Prostate gland (tissue), 2 donors: ENCODE measurements at regions not wholly inside any gene's neighbourhood (a gene's known extent, or its start where the extent isn't known, plus 50 kb on each side); places are given as distances from the start of the nearest gene placed in this dataset.
"Not testable (repeated sequence)": the region's sequence is repeated elsewhere in the genome, so short reads cannot be mapped to it uniquely, and the experiment has no call there.

Source experiments
- CTCF ChIP-seq, 4 experiments: fragments of 200-600 bp in 2 of 4; fragments of 450-650 bp in 2 of 4; sonication (generic) in 2 of 4; IDR thresholded peaks; 1 replicate in 3 of 4; 2 replicates in 1 of 4; pipeline ENCODE4 v1.5.1; 2016 to 2019; ENCODE audit warnings: antibody characterized with exemption in 4 of 4, mild to moderate bottlenecking in 2 of 4, moderate library complexity in 2 of 4
- POLR2A ChIP-seq: fragments of 450-650 bp; IDR thresholded peaks from one replicate; pipeline ENCODE4 v1.6.1; 2016; ENCODE audit warnings: antibody characterized with exemption, mild to moderate bottlenecking

DNA sequence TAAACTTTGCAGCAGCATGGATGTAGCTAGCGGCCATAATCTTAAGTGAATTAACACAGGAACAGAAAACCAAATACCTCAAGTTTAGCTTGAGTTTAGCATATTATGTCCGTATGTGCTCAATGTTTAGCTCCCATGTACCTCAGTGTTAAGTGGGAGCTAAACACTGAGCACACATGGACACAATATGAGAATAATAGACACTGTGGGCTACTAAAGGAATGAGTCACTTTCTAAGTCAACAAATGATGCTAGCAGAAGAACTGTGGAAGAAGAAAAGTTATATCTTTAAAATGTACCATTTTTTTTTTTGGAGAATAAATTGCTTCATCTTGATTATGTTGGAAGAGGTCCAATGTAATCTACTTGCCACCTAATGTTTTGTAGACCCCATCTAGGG, 1146.0 kb upstream of the SLC39A10 start:
- not testable (repeated sequence) for TF ChIP-seq CTCF (IDR thresholded peaks at IDR 0.05); POLR2A
